Adrenal gland (tissue), 9 donors: ENCODE measurements at regions not wholly inside any gene's neighbourhood (a gene's known extent, or its start where the extent isn't known, plus 50 kb on each side); places are given as distances from the start of the nearest gene placed in this dataset.
"Not testable (repeated sequence)": the region's sequence is repeated elsewhere in the genome, so short reads cannot be mapped to it uniquely, and the experiment has no call there.

Source experiments
- DNase-seq, 7 donors: peaks; one replicate each; pipeline ENCODE4 v3.0.0-alpha.2; 2019 to 2020
- H3K27ac ChIP-seq, 5 donors: fragments of 200-600 bp; sonication (generic) in 4 of 5; 1 replicate in 3 of 5; 2 replicates in 2 of 5; pipeline versions ENCODE4 v1.5.1 to v1.8.0; 2016 to 2020; ENCODE audit warnings: mild to moderate bottlenecking in 1 of 5
- H3K27me3 ChIP-seq: fragments of 200-600 bp; 2 replicates; pipeline ENCODE4 v1.8.0; 2021
- H3K36me3 ChIP-seq, 2 donors: fragments of 200-600 bp; replicated peaks in 1 of 2; 1 replicate in 1 of 2; 2 replicates in 1 of 2; pipeline versions ENCODE4 v1.5.1 to v1.8.0; 2018 to 2022
- H3K4me1 ChIP-seq, 2 donors: fragments of 200-600 bp; replicated peaks in 1 of 2; 1 replicate in 1 of 2; 2 replicates in 1 of 2; pipeline versions ENCODE4 v1.5.1 to v1.8.0; 2018 to 2021
- H3K4me3 ChIP-seq, 4 donors: fragments of 200-600 bp; sonication (generic) in 3 of 4; one replicate each; pipeline ENCODE4 v1.5.1; 2016 to 2018
- H3K9me3 ChIP-seq, 3 donors: fragments of 200-600 bp; sonication (generic) in 1 of 3; replicated peaks in 1 of 3; 1 replicate in 2 of 3; 2 replicates in 1 of 3; pipeline versions ENCODE4 v1.5.1 to v1.8.0; 2016 to 2021
- POLR2A ChIP-seq, 2 donors: fragments of 450-650 bp; IDR thresholded peaks; one replicate each; pipeline ENCODE4 v1.6.1; 2017; ENCODE audit warnings: antibody characterized with exemption in 2 of 2, mild to moderate bottlenecking in 2 of 2, moderate library complexity in 1 of 2
- WGBS, 4 donors: extraction: QIAGEN DNeasy Blood & Tissue Kit in 2 of 4; methylation state at CpG; one replicate each; pipeline versions ENCODE4 v1.1.5 to v1.1.7; 2013 to 2017; 5-methylcytosine and 5-hydroxymethylcytosine counted together
- intact Hi-C, 2 donors: fragments of 100-400 bp; cut with DNase I; formaldehyde crosslinking; loops; one replicate each; pipeline versions ENCODE4 v1.14.1 to v1.15.0; 2022 to 2023
- TF ChIP-seq, protein P1 (sequence below), 6 experiments: fragments of 450-650 bp in 4 of 6; fragments of 200-600 bp in 2 of 6; sonication (generic) in 1 of 6; IDR thresholded peaks; 1 replicate in 5 of 6; 2 replicates in 1 of 6; pipeline versions ENCODE4 v1.5.1 to v1.8.0; 2016 to 2021; ENCODE audit warnings: antibody characterized with exemption in 6 of 6, mild to moderate bottlenecking in 2 of 6, moderate library complexity in 1 of 6
- donor health status: healthy with polysubstance abuse.
- donor health status: Bipolar disorder and iron deficiency.
- donor health status: DM: yes; HTN: yes; CAD: no.
- donor health status: DM: no; HTN: no; CAD: no.
- donor health status: DM: no; HTN: no; CAD: no.

DNA sequence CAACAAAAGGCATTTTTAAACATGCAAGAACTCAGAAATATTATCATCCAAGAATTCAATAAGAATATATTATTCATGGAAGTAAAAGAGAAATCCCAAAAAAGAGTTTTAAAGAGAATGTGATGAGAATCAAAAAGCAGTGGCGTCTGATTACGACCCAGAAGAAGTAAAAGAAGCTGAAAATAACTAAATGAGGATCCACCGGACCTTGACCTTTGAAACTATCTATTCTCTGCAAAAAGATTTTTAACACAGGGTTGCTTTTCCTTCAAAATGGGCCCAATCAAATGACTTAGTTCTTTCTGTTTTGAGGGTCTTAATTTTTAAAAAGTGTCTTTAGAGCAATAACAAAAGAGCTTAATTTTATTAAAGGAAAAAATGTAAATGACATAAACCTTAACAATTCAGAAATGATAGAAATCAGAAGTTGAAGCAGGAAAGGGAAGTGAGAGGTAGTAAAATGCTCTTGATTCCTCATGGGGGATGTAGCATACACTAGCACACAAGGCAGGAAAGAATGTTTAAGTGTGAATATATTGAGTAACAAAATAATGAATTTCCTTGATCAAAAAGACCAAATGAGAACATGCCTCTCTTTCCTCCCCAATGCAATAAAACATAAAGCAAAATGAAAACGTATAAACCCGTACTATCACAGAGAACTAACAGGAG, 223.1 kb upstream of the PRDM1 start:
- WGBS, 4 donors: 58 to 59% (median 58%) methylated on average over 5 of the region's 5 CpGs

DNA sequence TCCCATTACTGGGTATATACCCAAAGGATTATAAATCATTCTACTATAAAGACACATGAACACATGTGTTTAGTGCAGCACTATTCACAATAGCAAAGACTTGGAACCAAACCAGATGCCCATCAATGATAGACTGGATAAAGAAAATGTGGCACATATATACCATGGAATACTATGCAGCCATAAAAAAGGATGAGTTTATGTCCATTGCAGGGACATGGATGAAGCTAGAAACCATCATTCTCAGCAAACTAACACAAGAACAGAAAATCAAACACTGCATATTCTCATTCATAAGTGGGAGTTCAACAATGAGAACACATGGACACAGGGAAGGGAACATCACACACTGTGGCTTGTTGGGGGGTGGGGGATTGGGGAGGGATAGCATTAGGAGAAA, 225.2 kb upstream of the PRDM1 start:
- H3K4me3 ChIP-seq, H3K27me3 ChIP-seq, DNase-seq, H3K36me3 ChIP-seq, H3K27ac ChIP-seq, H3K9me3 ChIP-seq, intact Hi-C loops, H3K4me1 ChIP-seq: not testable (repeated sequence)

More for the DNA sequence above, 223.1 kb upstream of the PRDM1 start:
- H3K4me3 ChIP-seq: no peak overlapping the region
- no peaks in the 10 kb centered on the region for H3K36me3 ChIP-seq
- DNase-seq: no peak
- H3K27ac ChIP-seq: no peak overlapping the region
- no peak for TF ChIP-seq POLR2A (IDR thresholded peaks at IDR 0.05)
- TF ChIP-seq, protein P1, sequence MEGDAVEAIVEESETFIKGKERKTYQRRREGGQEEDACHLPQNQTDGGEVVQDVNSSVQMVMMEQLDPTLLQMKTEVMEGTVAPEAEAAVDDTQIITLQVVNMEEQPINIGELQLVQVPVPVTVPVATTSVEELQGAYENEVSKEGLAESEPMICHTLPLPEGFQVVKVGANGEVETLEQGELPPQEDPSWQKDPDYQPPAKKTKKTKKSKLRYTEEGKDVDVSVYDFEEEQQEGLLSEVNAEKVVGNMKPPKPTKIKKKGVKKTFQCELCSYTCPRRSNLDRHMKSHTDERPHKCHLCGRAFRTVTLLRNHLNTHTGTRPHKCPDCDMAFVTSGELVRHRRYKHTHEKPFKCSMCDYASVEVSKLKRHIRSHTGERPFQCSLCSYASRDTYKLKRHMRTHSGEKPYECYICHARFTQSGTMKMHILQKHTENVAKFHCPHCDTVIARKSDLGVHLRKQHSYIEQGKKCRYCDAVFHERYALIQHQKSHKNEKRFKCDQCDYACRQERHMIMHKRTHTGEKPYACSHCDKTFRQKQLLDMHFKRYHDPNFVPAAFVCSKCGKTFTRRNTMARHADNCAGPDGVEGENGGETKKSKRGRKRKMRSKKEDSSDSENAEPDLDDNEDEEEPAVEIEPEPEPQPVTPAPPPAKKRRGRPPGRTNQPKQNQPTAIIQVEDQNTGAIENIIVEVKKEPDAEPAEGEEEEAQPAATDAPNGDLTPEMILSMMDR (IDR thresholded peaks at IDR 0.05): no peak
- no peaks in the 10 kb centered on the region for H3K9me3 ChIP-seq
- H3K4me1 ChIP-seq: no peaks in the 10 kb centered on the region
- intact Hi-C loops: no loop called here
- H3K27me3 ChIP-seq: no peaks in the 10 kb centered on the region

DNA sequence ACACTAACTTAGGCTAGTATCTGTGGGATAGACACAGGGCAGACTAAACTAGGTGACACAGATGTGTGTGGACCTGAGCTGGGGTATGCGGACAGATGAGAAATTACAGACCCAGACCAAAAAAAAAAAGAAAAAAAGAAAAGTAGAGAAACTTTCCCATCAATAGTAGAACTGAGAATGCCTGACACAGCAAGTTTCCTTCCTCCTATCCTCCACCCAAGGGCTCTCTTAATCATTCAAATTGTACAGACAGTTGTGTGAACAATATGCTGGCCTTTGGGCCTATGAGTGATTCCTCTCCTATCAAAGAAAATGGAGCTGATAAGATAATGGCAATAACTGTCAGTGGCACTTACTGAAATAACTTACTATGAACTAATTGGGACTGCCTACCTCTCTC, 226.7 kb upstream of the PRDM1 start:
- Histone ChIP-seq H3K27me3 (no peaks in the 10 kb centered on the region), H3K9me3 (no peaks in the 10 kb centered on the region), H3K4me1 (no peaks in the 10 kb centered on the region), H3K27ac (no peak overlapping the region), H3K4me3 (no peak overlapping the region), H3K36me3 (no peaks in the 10 kb centered on the region)
- 83 to 94% (median 90%) methylated on average over 1 of the region's 1 CpG for WGBS, 4 donors
- intact Hi-C loops: no loop called here
- TF ChIP-seq, protein P1 (IDR thresholded peaks at IDR 0.05): no peak
- TF ChIP-seq POLR2A (IDR thresholded peaks at IDR 0.05): no peak
- DNase-seq: no peak

DNA sequence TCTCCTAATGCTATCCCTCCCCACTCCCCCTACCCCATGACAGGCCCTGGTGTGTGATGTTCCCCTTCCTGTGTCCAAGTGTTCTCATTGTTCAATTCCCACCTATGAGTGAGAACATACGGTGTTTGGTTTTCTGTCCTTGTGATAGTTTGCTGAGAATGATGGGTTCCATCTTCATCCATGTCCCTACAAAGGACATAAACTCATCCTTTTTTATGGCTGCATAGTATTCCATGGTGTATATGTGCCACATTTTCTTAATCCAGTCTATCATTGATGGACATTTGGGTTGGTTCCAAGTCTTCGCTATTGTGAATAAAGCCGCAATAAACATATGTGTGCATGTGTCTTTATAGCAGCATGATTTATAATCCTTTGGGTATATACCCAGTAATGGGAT, 227.5 kb upstream of the PRDM1 start:
- H3K27me3 ChIP-seq, H3K9me3 ChIP-seq, H3K4me1 ChIP-seq, H3K4me3 ChIP-seq, H3K27ac ChIP-seq, DNase-seq, H3K36me3 ChIP-seq, intact Hi-C loops: not testable (repeated sequence)
- whole genome bisulfite sequencing, 4 donors: 89 to 98% (median 95%) methylated on average over 3 of the region's 3 CpGs

GRCh38 chr6:105855433-105855832, 230.7 kb upstream of the PRDM1 start:
- Histone ChIP-seq H3K27me3 (no peaks in the 10 kb centered on the region), H3K4me1 (no peaks in the 10 kb centered on the region), H3K9me3 (no peaks in the 10 kb centered on the region), H3K4me3 (no peak overlapping the region), H3K36me3 (no peaks in the 10 kb centered on the region), H3K27ac (no peak overlapping the region)
- 93 to 94% (median 93%) methylated on average over 7 of the region's 7 CpGs for WGBS, 4 donors
- DNase-seq: no peak
- TF ChIP-seq, protein P1 (IDR thresholded peaks at IDR 0.05): no peak
- TF ChIP-seq POLR2A (IDR thresholded peaks at IDR 0.05): no peak
- intact Hi-C loops: no loop called here

- DNase-seq, H3K9me3 ChIP-seq, H3K4me1 ChIP-seq, H3K27ac ChIP-seq, H3K4me3 ChIP-seq, H3K36me3 ChIP-seq, H3K27me3 ChIP-seq, intact Hi-C loops: not testable (repeated sequence)
- 96 to 97% (median 97%) methylated on average over 12 to 26 of the region's 33 CpGs; no CpG with 5 or more reads in 1 of the 4 donors for WGBS, 4 donors
These were observed 232.2 kb upstream of the PRDM1 start for GRCh38 chr6:105853979-105854378.
